ENCODE measurements at regions not wholly inside any gene's neighbourhood (a gene's known extent, or its start where the extent isn't known, plus 50 kb on each side); places are given as distances from the start of the nearest gene placed in this dataset.
"Not testable (repeated sequence)": the region's sequence is repeated elsewhere in the genome, so short reads cannot be mapped to it uniquely, and the experiment has no call there.

DNA sequence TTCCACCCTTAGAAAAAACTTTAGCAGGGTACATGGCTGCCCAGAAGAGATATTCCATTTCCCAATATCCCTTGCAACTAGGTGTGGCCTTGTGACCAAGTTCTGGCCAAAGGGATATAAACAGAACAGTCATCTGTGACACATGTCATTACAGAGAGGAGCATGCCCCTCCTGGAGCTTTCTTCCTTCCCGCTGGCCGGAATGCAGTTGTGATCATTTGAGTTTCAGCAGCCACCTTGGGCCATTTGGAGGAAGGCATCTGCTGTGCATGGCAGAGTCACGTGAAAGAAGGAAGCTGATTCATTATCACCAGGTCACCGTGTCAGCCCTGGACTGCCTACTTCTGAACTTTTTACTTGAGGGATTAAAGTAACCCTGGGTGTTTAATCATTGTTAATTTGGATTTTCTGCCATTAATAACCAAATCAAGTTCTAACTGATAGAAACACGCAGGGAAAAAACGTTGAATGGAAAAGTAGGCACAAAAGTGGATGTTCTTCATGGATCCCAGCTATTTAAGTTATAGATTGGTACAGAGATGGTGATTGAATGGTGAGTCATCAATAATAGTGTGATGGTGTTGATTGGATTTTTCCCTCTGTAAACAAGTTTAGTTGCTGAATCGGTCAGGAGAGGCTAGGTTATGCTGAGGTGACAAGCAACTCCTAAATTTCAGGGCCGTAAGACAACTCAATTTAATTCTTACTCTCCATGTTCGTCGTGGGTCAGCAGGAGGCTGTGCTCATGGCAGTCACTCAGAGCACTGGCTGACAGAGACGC lies 80.7 kb upstream of the CCDC167 start:
- no peak for DNase-seq (ENCODE audit: low read depth in 1 of 2, low spot score in 1 of 2)

DNA sequence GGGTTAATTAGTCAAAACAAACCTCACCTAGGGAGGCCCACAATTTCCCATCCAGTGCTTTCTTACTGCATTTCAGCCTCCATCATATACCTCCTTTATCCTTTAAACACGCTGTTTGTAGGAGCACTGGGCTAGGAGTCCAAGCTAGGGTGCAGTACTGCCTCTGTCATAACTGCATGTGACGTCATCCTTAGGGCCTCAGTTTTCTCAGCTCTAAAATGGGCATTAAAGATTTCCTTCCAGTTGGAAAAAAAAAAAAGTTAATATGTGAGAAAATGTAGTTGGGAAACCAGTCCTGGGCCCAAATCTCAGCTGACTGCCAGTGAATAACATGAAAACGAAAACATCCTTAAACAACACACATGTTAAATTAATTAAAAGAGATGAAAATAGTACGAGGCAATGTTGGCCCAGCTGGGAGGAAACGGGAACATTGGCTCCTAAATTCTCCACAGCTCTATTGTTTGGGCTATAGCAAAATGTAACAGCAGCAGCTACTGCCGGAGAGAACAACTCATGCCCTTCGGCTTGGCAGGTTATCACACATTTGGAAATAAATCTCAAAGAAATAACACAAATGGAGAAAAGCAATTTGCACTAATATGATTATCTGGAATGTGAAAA lies 79.9 kb upstream of the CCDC167 start:
- no peak for DNase-seq (ENCODE audit: low read depth in 1 of 2, low spot score in 1 of 2)

DNA sequence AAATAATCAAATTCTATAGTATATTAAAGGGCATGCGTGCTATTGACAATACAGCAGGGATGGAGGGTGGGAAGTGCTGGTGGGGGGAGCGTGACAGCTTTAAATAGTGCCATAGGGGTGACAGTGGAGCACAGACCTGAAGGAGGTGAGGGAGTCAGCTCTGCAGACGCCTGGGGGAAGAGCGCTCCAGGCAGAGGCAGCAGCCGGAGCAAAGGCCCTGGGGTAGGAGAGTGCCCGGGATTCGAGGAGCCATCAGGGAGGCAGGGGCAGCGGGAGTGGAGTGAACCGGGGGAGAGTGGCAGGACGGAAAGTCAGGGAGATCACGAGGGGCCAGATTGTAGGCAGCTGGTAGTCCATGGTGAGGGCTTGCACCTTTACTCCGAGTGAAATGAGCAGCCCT lies 78.4 kb upstream of the CCDC167 start:
- DNase-seq (ENCODE audit: low read depth in 1 of 2, low spot score in 1 of 2), result no peak

DNA sequence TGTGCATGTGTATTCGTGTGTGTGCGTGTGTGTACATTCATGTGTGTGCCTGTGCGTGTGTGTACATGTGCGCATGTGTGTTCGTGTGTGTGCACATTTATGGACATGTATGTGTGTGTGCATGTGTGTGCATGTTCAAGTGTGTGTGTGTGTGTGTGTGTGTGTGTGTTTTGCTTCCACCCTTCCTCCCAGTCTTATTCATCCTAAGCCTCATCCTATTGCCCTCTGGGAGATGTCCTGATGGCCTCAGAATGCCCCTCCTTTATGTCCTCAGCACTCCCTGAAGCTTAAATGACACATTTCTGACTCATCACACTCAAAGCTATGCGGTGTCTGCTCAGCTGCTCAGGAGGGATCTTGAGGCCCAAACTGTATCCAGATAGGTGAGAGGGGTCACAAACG lies 76.6 kb upstream of the CCDC167 start:
- no peak for DNase-seq (ENCODE audit: low read depth in 1 of 2, low spot score in 1 of 2)

DNA sequence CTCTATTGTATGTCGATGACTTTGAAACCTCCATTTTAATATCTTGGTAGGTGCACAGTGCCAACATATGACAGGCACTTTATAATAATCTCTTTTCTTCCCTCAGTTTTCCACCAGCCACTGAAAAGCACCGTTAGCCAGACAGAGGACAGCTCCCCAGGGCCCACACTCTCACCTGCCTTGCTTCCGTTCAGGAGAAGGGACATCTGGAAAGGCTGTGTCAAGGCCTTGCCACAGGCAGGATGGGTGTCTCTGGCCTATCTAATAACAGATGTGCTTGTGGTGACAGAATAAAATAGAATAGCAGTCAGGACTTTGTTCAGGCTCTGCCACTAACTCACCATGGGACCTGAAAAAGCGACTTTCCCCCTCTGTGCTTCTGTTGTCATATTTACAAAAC lies 75.5 kb upstream of the CCDC167 start:
- DNase-seq (ENCODE audit: low read depth in 1 of 2, low spot score in 1 of 2), result no peak

DNA sequence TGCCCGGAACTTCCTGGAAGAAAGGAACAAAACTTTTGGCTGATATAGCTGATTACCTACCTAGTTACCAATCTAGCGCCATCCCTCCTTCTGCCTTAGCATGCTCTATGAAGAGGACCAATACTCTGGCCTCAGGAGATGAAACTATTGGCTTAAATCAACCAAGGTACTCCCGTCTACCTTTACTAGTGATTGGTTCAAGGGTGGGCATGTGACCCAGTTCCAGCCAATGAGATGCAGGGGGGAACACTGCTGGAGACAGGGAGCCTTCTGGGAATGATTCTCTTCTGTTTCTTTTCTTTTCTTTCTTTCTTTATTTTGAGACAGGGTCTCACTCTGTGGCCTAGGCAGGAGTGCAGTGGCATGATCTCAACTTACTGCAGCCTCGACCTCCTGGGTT lies 72.6 kb upstream of the CCDC167 start:
- no peak for DNase-seq (ENCODE audit: low read depth in 1 of 2, low spot score in 1 of 2)

DNA sequence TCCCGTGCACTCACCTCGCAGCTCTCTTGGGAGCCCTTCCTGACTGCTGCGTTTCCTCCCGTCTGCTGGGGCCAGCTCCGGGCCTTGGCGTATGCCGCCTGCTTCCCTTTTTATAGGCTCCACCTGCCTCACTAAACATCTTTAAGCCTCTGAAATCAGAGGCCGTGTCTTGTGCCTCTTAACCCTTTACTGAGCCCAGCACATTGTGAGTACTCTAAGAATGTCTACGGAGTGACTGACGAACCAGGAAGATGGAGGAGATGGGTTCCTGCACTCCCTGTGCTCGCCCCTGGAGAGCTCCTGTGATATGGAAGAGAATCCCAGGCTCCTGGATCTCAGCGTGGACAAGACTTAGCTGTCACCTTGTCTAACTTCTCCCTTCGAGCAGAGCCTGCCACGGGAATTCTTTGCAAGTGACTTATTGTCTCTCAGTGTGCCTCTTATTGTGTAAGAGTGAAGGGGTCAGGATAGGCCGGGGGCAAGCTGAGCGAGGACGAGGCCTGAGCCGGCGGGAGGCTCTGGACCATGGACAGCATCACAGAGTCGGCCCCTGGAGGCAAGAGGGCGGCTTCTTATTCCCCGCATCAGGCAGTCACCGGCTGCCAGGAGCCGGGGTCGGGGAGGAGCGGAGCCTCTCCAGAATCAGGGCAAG lies 70.9 kb upstream of the CCDC167 start:
- DNase-seq (ENCODE audit: low read depth in 1 of 2, low spot score in 1 of 2), result no peak

DNA sequence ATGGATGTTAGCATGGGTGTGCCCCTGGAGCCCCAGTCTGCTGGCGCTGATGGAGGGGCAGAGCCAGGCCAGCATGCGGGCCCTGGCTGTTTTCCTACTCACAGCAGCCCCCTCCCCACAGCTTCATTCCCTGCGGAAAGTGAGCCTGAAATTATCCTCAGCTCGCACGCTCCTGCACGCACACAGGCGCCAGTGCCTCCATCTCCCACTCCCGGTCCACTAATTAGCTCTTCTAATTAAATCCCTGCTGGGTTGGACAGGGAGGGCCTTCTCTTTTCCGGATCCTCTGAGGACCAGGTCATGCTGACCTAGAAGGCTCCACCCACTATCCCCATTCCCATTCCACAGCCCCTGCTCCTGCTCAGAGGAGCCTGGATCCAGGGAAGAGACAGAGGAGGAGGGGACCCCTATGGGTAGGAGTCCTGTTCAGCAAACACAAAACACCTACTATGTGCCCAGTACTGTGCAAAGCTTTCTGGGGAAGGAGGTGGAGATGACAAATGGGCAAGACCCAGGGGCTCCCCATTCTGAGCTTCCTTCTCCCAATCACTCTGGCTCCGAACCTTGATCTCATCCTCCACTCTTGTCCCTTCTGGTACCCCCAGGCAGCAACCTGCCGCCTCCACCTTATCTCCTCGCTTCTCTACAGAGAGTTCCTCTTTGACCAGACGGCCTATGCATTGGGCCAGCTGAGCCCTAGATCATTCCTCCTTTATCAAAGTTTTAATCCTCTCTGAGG lies 70.2 kb upstream of the CCDC167 start:
- DNase-seq (ENCODE audit: low read depth in 1 of 2, low spot score in 1 of 2), result no peak

DNA sequence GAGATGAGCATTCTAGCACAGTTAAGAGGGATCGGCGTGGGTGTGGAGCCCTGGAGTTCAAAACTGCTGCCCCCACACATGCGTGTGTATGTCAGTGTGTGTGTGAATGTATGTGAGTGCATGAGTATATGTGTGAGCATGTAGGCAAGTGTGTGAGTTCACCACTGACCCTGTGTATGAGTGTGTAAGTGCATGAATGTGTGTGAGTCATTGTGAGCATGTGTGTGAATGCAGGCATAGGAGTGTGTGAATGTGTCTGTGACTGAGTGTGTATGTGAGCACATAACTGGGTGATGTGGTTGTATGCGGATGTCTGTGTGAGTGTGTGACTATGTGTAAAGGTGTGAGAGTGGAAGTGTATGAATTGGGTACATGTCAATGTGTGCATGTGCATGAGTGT lies 69.6 kb upstream of the CCDC167 start:
- DNase-seq (ENCODE audit: low read depth in 1 of 2, low spot score in 1 of 2), result no peak

DNA sequence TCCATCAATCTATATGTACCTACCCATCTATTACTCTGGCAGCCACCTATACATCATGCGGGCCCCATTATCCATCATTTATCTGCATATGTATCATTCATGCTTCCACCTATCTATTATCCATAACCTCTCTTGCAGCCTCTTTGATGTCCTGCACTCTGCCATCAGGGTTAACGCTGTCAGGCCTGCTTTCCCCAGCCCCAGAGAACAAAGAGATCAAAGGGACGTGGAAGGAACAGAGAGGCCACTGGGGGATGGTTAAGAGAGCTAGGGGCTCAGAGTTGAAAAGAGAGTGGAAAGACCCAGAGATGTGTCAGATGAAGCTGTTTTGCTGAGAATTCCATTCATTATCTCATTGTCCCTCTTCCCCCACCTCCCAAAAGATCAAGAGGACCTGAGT lies 67.3 kb upstream of the CCDC167 start:
- no peak for DNase-seq (ENCODE audit: low read depth in 1 of 2, low spot score in 1 of 2)

DNA sequence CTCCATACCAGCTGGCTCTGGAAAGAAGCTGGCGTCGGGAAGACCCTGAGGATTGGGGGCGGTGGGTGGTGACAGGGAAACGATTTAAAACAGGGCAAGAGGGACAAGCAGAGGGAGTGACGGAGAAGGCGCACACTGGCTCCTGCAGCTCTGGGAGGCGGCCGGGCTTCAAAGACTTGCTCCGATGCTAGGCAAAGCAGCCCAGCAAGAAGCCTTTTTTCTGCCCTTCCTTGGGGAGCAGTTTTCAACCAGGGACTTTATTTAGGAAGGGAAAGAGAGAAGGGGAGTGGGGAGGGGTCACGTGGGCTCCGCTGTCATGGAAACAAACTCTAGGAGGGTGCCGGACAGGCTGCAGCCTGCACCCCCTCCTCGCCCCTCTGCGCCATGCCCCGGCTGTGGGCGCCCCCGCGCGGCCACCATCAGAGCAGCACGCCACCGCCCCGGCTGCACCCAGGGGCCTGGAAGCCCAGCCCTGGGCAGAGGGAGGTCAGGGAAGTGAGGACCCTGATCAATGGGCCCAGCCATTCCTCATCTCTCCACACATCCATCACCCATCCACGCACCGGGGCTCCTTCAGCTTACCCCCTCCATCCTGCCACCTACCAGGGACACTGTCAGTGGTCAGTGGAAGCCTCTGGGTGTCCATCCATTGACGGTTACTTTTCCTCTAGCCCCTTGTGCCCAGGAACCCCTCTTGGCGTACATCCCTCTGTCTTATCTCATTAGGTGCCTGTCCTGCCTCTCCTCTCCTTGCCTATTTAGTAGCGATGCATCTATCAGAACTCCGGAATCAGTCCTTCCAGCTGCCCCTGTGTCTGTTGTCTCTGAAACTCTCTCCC lies 66.6 kb upstream of the CCDC167 start:
- DNase-seq (ENCODE audit: low read depth in 1 of 2, low spot score in 1 of 2), result peak; percentile 53 to 74

DNA sequence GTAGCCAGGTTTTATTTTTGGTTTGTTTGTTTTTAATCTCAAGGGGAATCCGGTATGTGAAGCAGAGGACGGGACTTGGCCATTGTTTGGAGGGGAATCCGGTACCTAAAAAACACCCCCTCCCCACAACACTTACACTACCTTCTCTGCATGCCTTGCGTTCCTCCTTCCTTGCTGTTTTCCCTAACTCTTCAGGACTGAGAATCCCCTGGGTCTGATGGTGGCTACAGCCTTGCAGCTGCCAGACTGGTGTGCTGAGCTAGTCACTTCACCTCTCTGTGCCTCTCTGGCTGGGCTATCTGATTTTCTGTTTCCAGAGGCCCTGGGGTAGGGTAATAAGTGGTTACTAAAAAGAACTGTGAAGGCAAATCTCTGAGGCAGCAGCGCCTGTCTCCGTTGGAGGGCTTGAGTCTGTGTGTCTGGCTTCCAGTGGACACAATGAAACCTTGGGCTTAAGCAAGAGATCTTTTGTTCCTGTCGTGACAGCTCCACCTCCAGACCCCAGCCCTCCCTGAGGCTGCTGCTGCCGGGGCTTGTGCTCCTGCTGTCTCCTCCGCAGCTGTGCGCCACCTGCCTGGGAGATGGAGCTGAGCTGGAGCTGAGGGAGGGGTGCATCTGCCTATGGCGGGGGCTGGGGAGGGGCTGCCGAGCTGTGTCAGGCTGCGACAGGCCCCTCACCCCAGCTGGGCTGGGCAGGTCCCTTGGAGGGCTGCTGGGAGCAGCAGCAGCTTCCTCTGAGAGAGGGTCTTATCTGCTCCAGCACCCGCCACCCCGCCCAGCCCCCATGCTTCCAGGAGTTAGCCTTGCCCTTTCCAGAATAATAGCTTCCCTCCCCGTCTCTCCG lies 65.8 kb upstream of the CCDC167 start:
- DNase-seq (ENCODE audit: low read depth in 1 of 2, low spot score in 1 of 2), result no peak

DNA sequence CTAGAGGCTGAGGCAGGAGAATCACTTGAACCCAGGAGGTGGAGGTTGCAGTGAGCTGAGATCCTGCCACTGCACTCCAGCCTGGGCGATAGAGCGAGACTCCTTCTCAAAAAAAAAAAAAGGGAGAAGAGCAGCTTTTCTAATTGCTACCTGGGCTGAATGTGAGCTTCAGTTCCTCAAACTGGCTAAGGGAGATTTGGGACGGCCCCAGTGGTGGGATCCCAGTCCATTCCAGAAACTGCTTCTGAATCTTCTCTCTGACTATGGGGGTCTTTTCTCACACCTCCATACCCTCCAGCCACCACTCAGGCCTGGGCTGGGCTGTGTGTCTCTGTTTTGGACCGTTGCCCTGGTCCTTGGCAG lies 63.2 kb upstream of the CCDC167 start:
- DNase-seq (ENCODE audit: low read depth in 1 of 2, low spot score in 1 of 2), result not testable (repeated sequence)

DNA sequence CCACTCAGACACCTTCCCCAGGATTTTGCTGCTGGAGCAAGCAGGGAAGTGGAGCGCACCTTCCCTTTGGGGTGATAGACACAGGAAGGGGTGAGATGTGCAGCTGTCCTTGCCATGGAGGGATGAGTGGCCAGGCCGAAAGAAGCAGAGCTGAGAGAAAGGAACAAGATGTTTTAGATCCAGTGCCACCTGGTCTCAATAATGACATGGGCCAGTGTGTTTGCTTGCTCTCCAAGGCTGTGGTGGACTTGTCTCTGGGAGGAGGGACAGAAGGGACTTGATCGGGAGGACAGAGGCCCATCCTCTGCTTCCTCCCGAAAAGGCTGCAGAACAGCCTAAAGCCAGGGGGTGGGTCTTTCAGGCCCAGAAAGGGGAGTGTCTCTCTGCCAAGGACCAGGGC lies 61.7 kb upstream of the CCDC167 start:
- DNase-seq (ENCODE audit: low read depth in 1 of 2, low spot score in 1 of 2), result no peak

DNA sequence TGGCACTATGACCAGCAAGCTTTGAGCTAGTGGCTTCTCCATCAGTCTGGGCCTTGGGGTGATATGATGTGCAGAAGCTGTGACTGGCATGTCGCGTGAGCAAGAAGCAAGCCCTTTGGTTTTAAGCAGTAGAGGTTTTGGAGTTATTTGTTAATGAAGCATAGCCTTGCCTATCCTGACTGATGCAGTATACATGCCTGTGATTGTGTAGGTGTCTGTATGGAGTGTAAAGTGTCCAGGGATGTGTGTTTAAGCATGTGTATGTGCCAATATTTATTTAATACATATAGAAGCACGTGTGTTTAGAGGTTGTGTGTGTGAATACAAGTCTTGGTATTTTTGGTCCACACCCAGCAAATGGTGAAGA lies 61.0 kb upstream of the CCDC167 start:
- DNase-seq (ENCODE audit: low read depth in 1 of 2, low spot score in 1 of 2), result no peak

DNA sequence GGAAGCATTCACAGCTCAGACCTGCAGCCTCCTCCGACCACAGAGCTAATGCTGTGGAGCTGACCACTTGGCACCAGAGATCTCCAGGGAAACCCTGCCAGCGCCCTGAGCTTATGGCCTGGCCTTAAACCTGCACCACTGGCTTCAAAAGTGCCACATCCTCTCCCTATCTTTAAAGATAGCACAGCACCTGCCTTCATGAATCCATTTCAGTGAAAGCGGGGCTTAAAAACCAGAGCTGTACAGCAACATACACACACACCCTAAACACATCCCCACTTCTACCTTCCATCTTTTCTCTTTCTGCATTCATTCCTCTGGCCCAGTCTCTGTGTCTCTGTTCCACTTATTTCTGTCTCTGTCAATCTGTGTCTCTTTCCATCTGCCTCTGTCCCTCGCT lies 59.8 kb upstream of the CCDC167 start:
- no peak for DNase-seq (ENCODE audit: low read depth in 1 of 2, low spot score in 1 of 2)

DNA sequence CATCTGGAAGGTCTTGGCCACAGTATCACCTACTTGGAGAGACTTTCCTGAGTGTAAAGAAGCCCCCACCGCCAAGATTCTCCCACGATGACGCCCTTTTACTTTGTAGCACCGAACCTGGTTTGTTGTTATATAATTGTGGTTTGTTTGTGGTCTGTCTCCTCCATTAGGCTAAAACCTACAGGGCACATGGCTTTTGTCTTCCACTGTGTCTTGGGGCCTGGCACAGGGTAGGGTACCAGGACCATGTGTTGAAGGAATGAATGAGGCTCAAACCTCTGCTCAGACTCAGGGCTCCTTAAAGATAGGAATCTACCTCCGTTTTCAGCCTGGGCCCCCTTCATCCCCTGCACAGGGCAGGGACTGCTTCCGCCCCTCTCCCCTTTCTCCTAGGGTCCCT lies 59.4 kb upstream of the CCDC167 start:
- DNase-seq (ENCODE audit: low read depth in 1 of 2, low spot score in 1 of 2), result no peak

DNA sequence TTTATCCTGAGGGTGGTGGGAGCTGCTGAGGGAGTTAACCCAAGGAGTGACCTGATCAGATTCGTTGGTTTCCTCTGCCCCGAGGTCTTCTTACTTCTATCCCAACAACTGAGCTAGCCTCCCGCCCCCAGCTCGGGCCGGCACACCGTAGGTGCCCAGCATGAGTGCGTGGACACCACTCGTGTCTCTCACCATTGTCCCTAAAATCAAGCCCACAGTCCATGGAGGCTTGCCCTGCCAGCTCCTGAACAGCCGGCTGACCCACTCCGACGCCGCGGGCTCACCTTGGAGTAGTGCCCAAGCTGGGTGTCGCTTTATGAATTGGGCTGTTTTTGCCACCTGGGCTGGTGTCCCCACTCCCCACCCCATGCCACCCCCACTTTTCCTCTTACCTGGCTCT lies 59.0 kb upstream of the CCDC167 start:
- DNase-seq (ENCODE audit: low read depth in 1 of 2, low spot score in 1 of 2), result no peak

DNA sequence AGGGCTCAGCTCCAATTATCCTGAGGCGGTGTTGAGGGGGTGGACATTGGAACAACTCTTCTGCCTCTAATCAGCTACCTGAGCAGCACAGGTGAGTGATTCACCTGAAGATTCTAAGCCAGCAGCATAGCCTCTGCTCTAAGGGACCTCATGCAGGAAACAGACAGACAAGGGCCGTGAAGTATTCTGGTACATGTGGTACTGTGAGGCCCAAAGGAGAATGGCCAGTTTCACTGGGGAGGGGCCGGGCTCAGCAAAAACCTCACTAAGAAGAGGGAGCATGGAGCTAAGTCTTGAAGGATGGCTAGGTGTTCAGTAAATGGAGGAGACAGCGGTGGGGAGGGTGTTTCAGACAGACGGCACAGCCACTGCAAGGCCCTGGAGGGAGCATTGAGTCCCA lies 58.5 kb upstream of the CCDC167 start:
- no peak for DNase-seq (ENCODE audit: low read depth in 1 of 2, low spot score in 1 of 2)

DNA sequence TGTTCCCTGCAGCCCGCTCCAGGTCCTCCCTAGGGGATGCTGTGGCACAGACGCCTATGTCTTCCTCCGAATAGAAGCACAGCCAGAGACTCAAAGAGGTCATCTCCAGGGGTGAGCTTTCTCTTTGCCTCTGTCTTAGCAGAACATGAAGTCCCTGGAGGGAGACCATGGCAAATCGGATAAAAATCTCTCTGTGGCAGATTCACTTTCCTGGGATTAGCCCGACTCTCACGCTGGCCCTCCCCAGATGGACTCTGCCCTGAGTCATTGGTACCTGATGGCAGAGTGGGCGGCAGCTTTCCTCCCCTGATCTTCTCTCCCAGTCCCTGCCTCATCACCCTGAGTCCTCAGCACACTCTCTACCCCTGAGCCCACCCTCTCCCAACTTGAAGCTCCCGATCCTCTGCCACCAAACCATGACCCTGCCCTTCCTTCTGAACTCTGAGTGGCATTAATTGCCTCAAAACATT lies 58.0 kb upstream of the CCDC167 start:
- DNase-seq (ENCODE audit: low read depth in 1 of 2, low spot score in 1 of 2), result no peak

Data from stimulated activated CD4-positive, alpha-beta T cell treated with anti-CD3 and anti-CD28 coated beads, Interleukin-15, amount 100 ng/mL, for 1 hour (primary cell).